ENCODE measurements at regions not wholly inside any gene's neighbourhood (a gene's known extent, or its start where the extent isn't known, plus 50 kb on each side); places are given as distances from the start of the nearest gene placed in this dataset.

DNA sequence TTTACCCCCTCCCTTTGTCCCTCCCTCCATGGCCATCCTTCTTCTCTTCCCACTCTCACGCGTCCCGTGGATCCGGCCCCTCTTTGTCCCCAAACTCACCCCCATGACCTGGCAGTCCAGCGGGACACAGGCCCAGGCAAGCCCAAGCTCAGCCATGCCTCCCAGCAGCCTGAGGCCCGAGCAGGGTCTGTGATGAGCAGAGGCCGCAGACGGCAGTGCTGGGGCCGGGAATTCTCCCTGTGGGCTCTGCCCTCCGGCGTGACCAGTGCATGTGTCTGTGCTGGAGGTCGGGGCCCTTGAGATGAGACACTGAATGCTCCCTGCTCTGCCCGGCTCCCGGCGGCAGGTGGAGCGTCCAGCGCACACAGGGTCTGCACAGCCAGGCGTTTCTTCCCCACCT lies 237.9 kb downstream of the BRD1 start:
- TF ChIP-seq GATA3 (IDR thresholded peaks at IDR 0.05; ENCODE audit: low read depth, low read length), result no peak
- no peak for TF ChIP-seq GATA2 (IDR thresholded peaks at IDR 0.05; ENCODE audit: low read depth, low read length)

DNA sequence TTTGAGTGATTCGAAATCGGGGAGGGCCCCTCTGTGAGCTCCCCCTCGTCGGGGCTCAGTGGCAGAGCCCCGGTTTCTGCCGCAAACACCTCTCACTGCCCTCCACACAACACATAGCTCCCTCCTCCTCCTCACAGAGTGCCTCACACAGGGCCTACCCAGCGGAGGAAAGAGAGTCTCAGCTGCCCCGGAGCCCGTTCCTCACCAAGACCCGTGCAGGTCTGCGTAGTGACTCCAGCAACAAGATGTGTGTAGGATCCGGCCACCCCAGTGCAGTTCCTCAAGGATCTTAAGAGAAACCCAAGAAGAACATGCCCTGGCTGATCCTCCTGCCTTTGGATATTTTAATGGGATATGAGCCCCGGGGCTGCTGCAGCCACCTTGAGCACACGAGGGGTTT lies 238.4 kb downstream of the BRD1 start:
- TF ChIP-seq GATA2 (IDR thresholded peaks at IDR 0.05; ENCODE audit: low read depth, low read length) (no peak), GATA3 (IDR thresholded peaks at IDR 0.05; ENCODE audit: low read depth, low read length) (no peak)

DNA sequence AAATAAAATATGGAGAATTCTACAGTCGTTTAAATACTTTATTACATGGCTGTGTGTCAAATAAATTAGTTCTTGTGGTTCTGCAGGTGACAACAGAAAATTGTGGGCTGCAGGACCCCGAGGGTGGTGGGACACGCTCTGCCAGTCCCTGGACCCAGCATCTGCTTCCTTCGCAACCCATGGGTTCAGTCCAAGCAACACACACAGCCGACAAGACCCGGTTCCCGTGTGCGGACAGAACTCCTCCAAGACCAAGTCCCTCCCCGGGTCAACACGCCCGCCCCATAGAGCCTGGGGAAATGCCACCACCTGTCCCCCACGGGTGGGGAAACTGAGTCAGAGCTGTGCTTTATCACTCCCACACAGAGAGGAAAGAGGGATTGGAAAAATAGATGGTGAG lies 238.9 kb downstream of the BRD1 start:
- TF ChIP-seq GATA3 (IDR thresholded peaks at IDR 0.05; ENCODE audit: low read depth, low read length) (no peak), GATA2 (IDR thresholded peaks at IDR 0.05; ENCODE audit: low read depth, low read length) (no peak)

DNA sequence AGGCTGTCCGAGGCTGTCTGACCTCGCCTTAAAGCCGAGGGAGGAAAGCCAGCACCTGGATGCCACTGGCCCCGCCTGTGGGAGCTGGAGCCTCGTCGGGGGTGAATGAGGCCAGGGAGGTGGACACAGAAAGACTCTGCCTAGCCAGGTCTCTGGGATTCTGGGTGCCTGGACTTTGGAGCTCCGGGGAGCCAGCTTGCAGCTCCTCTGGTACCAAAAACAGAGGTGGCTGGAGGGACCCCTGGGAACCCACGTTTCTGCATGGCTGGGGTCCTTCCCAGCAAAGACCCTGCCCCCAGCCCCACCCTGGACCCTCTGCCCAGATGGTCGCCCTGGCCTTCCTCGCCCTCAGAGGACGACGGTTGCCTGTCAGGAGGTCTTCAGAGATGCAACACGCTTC lies 239.7 kb downstream of the BRD1 start:
- TF ChIP-seq GATA2 (IDR thresholded peaks at IDR 0.05; ENCODE audit: low read depth, low read length) (no peak), GATA3 (IDR thresholded peaks at IDR 0.05; ENCODE audit: low read depth, low read length) (no peak)

- no peak for TF ChIP-seq GATA2 (IDR thresholded peaks at IDR 0.05; ENCODE audit: low read depth, low read length)
- TF ChIP-seq GATA3 (IDR thresholded peaks at IDR 0.05; ENCODE audit: low read depth, low read length), result no peak
Measured at GRCh38 chr22:49587421-49587820, 240.3 kb downstream of the BRD1 start.

GRCh38 chr22:49586873-49587272 lies 240.8 kb downstream of the BRD1 start:
- TF ChIP-seq GATA3 (IDR thresholded peaks at IDR 0.05; ENCODE audit: low read depth, low read length) (no peak), GATA2 (IDR thresholded peaks at IDR 0.05; ENCODE audit: low read depth, low read length) (no peak)

DNA sequence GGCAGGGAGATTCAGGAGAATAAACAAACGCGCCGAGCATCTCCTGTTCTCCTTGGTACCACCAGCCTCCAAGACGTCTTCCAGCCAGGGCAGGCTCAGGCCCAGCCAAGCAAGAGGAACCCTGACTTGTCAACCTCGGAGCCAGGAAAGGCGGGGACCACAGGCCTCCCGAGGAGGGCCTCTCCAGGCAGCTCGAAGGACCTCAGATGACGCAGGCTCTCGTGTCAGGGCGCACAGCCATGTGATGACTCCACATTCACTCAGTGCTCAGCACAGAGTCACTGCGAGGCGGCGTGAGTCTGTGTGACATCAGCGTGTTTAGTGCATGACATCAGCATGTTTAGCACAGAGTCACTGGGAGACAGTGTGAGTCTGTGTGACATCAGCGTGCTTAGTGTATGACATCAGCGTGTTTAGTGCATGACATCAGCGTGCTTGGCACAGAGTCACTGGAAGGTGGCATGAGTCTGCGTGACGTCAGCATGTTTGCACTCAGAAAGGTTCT lies 241.4 kb downstream of the BRD1 start:
- no peak for TF ChIP-seq GATA3 (IDR thresholded peaks at IDR 0.05; ENCODE audit: low read depth, low read length)
- no peak for TF ChIP-seq GATA2 (IDR thresholded peaks at IDR 0.05; ENCODE audit: low read depth, low read length)

DNA sequence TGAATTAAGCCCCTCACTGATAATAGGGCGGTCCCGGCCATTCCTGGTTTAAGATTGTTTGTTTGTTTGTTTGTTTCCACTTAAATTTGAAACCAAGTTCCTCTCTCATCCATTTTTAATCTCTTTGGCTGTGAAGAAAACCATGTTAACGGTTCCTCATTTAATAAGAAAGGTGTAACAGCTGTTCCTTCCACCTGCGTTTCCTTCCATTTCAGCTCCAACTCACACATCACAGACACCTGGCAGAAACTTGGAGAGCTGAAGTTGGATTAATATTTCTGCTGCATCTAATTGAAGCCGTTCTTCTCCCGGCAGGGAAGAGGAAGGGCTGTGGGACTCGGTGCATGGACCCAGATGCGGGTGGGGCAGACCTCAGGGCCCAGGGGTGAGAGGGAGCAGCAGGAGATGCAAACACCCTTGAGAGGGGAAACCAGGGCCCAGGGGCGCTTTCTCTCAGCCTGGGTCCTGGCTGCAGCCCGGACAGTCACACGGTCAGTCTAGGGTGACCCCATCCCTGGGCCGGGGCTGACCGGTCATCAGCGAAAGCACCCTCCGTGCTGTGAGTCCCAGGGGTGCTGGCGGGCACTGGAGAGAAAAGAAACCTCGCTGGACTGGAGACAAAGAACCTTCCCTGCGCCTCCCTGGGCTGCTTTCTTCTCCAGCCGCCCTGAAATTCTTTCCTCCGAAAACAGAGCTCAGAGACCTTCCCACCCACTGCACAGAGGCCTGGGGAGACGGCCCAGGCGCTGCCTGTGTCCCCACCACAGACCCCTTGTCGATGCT lies 242.0 kb downstream of the BRD1 start:
- TF ChIP-seq GATA2 (IDR thresholded peaks at IDR 0.05; ENCODE audit: low read depth, low read length) (no peak), GATA3 (IDR thresholded peaks at IDR 0.05; ENCODE audit: low read depth, low read length) (no peak)

DNA sequence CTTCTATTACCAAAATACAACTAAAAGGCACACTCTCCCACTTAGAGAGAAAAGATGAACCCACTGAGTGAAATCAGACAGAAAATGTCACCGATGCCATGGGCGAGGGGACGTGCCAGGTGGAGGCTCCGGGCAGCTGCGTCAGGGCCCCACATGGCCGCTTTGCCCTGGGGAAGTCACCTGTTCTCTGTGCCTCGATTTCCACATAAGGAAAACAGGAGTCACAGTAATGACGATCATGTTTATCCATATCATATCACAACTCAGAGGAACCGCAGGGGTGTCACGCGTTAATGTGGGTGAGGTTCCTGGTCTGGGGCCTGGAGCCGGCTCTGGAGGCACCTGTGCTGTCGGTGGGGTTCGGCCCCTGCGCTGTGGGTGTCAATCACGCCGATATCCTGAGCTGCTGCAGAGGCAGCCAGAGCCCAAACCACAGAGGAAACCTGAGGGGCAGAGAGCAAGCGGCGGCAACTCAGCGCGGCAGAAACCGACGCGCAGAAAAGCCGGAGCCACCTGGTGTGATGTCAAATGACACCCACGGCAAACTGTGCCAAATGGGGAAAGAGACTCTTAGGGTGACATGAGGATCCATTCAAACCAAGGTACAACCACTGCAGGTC lies 243.7 kb downstream of the BRD1 start:
- no peak for TF ChIP-seq GATA2 (IDR thresholded peaks at IDR 0.05; ENCODE audit: low read depth, low read length)
- TF ChIP-seq GATA3 (IDR thresholded peaks at IDR 0.05; ENCODE audit: low read depth, low read length), result no peak

DNA sequence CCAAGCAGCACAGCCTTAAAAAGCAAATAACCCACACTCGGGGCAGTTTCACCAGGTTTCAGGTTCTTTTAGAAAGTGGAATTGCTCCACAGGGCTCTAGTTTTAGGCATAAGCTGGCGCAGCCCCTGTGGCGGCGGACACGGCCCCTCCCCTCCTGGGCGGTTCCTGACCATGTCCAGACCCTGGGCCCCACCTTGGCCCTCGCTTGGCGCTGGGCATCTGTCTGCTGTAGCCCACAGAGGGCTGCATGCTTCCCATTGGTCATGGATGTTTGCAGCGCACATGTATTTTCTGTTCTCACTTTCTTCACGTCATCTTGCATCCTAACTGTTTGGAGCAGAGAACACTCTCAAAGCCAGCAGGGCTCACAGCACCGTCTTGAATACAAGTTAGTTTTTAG lies 244.3 kb downstream of the BRD1 start:
- TF ChIP-seq GATA3 (IDR thresholded peaks at IDR 0.05; ENCODE audit: low read depth, low read length) (no peak), GATA2 (IDR thresholded peaks at IDR 0.05; ENCODE audit: low read depth, low read length) (no peak)

GRCh38 chr22:49582678-49583077 lies 245.0 kb downstream of the BRD1 start:
- TF ChIP-seq GATA3 (IDR thresholded peaks at IDR 0.05; ENCODE audit: low read depth, low read length), result no peak
- no peak for TF ChIP-seq GATA2 (IDR thresholded peaks at IDR 0.05; ENCODE audit: low read depth, low read length)

GRCh38 chr22:49582181-49582580 lies 245.5 kb downstream of the BRD1 start:
- TF ChIP-seq GATA3 (IDR thresholded peaks at IDR 0.05; ENCODE audit: low read depth, low read length), result no peak
- TF ChIP-seq GATA2 (IDR thresholded peaks at IDR 0.05; ENCODE audit: low read depth, low read length), result no peak

DNA sequence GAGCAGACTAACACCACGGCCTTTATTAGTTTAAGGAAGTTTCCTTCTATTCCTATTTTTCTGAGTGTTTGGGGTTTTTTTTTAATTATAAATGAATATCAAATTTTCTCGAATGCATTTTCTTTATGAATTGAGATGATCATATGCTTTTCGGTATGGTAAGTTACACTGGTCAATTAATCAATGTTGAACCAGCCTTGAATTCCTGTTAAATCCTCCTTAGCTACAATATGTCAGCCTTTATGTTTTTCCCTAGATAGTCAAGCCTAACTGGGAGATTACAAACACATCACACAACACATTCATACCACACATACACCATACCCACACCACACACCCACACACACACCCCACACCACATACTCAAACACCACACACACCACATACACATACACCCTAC lies 247.6 kb downstream of the BRD1 start:
- no peak for TF ChIP-seq GATA2 (IDR thresholded peaks at IDR 0.05; ENCODE audit: low read depth, low read length)
- no peak for TF ChIP-seq GATA3 (IDR thresholded peaks at IDR 0.05; ENCODE audit: low read depth, low read length)

DNA sequence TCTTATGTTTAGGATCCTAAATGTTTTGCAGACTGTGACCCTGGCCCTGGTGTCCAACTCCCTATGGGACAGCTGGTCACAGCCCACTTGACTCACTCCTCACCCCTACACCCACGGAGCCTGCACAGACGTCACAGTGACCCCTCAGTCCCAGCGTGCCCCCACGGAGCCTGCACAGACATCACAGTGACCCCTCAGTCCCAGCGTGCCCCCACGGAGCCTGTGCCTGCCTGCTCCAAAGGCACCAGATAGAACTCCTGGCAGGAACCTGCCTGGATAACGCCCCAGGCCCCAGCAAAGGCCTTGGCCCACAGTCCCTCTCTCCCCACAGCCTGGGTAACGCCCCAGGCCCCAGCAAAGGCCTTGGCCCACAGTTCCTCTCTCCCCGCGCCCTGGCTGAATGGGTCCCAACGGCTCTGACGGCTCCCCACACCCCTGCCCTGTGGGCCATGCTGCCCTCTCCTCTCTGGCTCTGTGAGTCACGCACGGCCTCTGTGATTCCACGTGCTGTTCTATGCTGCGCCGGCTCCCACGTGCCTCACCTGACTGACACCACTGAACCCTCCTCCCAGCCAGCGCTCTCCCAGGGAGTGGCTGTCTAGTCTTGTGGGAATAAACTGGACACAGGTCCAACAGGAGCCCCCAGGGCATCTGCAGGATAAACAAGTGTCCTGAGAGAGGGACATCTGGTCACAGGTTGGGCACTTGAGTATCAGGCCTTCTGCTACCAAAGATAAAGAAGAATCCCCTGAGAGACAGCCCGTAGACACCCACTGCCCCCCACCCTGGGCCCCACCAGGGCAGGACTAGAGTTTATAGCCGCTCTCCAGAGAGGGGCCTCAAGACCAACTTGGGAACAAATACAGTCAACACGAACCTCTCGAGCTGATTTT lies 250.3 kb downstream of the BRD1 start:
- TF ChIP-seq GATA3 (IDR thresholded peaks at IDR 0.05; ENCODE audit: low read depth, low read length), result no peak
- no peak for TF ChIP-seq GATA2 (IDR thresholded peaks at IDR 0.05; ENCODE audit: low read depth, low read length)
